Activated CD4-positive, alpha-beta memory T cell treated with anti-CD3 and anti-CD28 coated beads for 36 hours (primary cell): ENCODE measurements at regions not wholly inside any gene's neighbourhood (a gene's known extent, or its start where the extent isn't known, plus 50 kb on each side); places are given as distances from the start of the nearest gene placed in this dataset.

ENCODE experiments used
- CTCF ChIA-PET: fragments of 350-600 bp; sonication (Branson Sonifier 250); formaldehyde crosslinking; loops from one replicate; lab custom pipeline; 2021; ENCODE audit warnings: antibody characterized with exemption, inconsistent platforms; lab: Charles Lee
- POLR2A ChIA-PET: fragments of 350-600 bp; sonication (Branson Sonifier 250); formaldehyde crosslinking; loops from one replicate; lab custom pipeline; 2021; ENCODE audit warnings: antibody characterized with exemption; lab: Charles Lee
- DNase-seq: peaks from one replicate; pipeline ENCODE4 v3.0.0-alpha.2; 2020
- H3K27ac Mint-ChIP-seq: one replicate; pipeline ENCODE4 v1.8.0; 2021; ENCODE audit warnings: mixed read lengths
- H3K27me3 Mint-ChIP-seq: one replicate; pipeline ENCODE4 v1.8.0; 2021; ENCODE audit warnings: mixed read lengths
- H3K36me3 Mint-ChIP-seq: one replicate; pipeline ENCODE4 v1.8.0; 2021; ENCODE audit warnings: mixed read lengths
- H3K4me1 Mint-ChIP-seq: one replicate; pipeline ENCODE4 v1.8.0; 2021; ENCODE audit warnings: low read depth, mixed read lengths
- H3K4me3 Mint-ChIP-seq: one replicate; pipeline ENCODE4 v1.8.0; 2021; ENCODE audit warnings: mild to moderate bottlenecking, mixed read lengths
- H3K9me3 Mint-ChIP-seq: one replicate; pipeline ENCODE4 v1.8.0; 2021; ENCODE audit warnings: mixed read lengths
- intact Hi-C: fragments of 100-400 bp; cut with micrococcal nuclease; formaldehyde crosslinking; loops from one replicate; pipeline ENCODE4 v1.15.1; 2023

- DNase-seq, result no peak
- H3K27me3 Mint-ChIP-seq, result no peaks in the 10 kb centered on the region
- ChIA-PET POLR2A (no interaction called here), CTCF (interaction anchor here (0.8 to 1.1 kb wide), 2 partner anchors 35 to 300 kb away, joined by 3 read pairs; no protein-coding TSS in a partner anchor)
- H3K36me3 Mint-ChIP-seq, result no peaks in the 10 kb centered on the region
- no peaks in the 10 kb centered on the region for H3K9me3 Mint-ChIP-seq
- no peak overlapping the region for H3K4me3 Mint-ChIP-seq
- no peak overlapping the region for H3K27ac Mint-ChIP-seq
- intact Hi-C loops, result no loop called here
- no peaks in the 10 kb centered on the region for H3K4me1 Mint-ChIP-seq
These were observed 478.4 kb downstream of the KDM4C start for GRCh38 chr9:7236186-7236585.

DNA sequence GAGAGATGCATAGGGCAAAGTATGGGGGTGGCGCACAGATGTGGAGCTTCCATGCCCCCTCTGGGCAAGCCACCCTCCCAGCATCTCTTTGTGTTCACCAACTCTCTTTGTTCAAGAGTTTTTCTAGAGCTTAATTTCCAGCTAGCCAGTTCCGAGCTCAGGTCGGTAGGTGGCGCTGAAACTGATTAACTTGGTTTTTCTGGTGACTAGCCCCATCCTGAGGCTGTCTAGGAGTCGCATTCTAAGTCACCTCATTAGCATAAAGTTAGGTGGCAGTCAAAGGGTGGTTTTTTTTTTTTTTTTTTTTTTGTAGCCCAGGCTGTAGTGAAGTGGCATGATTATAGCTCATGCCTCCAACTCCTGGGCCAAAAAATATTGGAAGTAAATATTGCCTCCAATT lies 476.4 kb downstream of the KDM4C start:
- H3K27ac Mint-ChIP-seq, result no peak overlapping the region
- DNase-seq, result peak; percentile 66
- no peaks in the 10 kb centered on the region for H3K36me3 Mint-ChIP-seq
- ChIA-PET POLR2A (no interaction called here), CTCF (interaction anchor here (0.6 to 1.8 kb wide), 11 partner anchors 9 to 1255 kb away, joined by 3 to 8 read pairs (median 4); no protein-coding TSS in a partner anchor)
- peaks cover 4% of the 10 kb centered on the region for H3K27me3 Mint-ChIP-seq
- H3K4me3 Mint-ChIP-seq, result no peak overlapping the region
- intact Hi-C loops, result no loop called here
- H3K4me1 Mint-ChIP-seq, result no peaks in the 10 kb centered on the region
- H3K9me3 Mint-ChIP-seq, result no peaks in the 10 kb centered on the region

DNA sequence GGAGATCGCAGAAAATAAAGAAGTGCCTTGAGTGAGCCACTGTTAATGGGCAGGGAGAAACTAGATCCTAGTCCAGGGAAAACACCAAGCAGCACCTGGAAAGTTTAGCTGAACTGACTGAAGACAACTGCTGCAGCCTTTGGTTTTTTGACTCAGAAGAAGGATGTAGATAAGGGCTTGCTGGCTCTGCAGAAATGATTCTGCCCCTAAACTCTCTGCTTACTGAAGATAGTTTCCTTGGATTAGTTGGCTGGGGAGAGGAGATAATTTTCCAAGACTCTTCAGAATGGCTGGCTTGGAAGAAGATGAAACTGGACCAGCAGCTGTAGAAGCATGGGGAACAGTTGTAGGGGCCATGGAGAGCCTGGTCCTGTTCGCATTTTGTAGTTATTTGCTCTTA lies 471.8 kb downstream of the KDM4C start:
- Mint-ChIP-seq H3K27ac (no peak overlapping the region), H3K36me3 (no peaks in the 10 kb centered on the region), H3K9me3 (no peaks in the 10 kb centered on the region), H3K4me1 (no peaks in the 10 kb centered on the region), H3K4me3 (no peak overlapping the region), H3K27me3 (peaks cover 4% of the 10 kb centered on the region)
- intact Hi-C loops, result no loop called here
- no peak for DNase-seq
- ChIA-PET CTCF (no interaction called here), POLR2A (no interaction called here)

GRCh38 chr9:7228726-7229125 lies 471.0 kb downstream of the KDM4C start:
- DNase-seq, result no peak
- H3K9me3 Mint-ChIP-seq, result no peaks in the 10 kb centered on the region
- H3K4me1 Mint-ChIP-seq, result no peaks in the 10 kb centered on the region
- H3K27ac Mint-ChIP-seq, result no peak overlapping the region
- intact Hi-C loops, result no loop called here
- ChIA-PET POLR2A (no interaction called here), CTCF (no interaction called here)
- H3K36me3 Mint-ChIP-seq, result no peaks in the 10 kb centered on the region
- peaks cover 4% of the 10 kb centered on the region for H3K27me3 Mint-ChIP-seq
- no peak overlapping the region for H3K4me3 Mint-ChIP-seq

- Mint-ChIP-seq H3K4me3 (no peak overlapping the region), H3K9me3 (no peaks in the 10 kb centered on the region), H3K36me3 (no peaks in the 10 kb centered on the region), H3K4me1 (no peaks in the 10 kb centered on the region), H3K27me3 (peaks cover 4% of the 10 kb centered on the region), H3K27ac (no peak overlapping the region)
- intact Hi-C loops, result no loop called here
- DNase-seq, result no peak
- POLR2A ChIA-PET, result no interaction called here
- CTCF ChIA-PET, result no interaction called here
These were observed 470.2 kb downstream of the KDM4C start for GRCh38 chr9:7227951-7228350.

DNA sequence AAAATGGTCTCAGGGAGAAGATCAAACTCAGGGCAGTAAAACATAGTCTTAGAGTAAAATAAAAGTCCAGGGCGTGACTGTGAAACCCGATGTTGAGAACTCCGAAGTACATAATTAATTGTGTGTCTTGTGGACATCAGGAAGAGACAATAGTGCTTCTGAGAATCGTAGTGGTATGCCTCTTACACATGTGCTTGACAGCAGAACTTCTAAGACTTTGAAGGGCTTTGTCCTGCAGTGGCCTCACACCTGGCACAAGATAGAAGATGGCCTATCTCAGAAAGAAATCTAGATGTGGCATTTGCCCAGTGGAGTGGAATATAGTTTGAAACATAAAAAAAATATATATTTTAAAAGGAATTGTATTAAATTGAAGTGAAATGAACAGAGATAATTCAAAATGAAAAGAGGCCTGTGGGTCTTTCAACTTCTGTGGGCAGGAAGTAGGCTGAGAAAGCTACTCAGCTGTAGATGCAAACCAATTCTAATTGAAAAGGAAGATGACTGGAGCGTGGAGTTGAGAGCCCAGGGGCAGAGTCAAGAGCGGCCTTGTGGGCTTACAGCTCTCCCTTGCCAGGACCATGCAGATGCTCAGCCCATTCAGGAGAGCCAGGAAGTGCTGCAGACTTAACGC lies 468.4 kb downstream of the KDM4C start:
- H3K4me1 Mint-ChIP-seq, result no peaks in the 10 kb centered on the region
- CTCF ChIA-PET, result no interaction called here
- H3K27ac Mint-ChIP-seq, result no peak overlapping the region
- no peak for DNase-seq
- peaks cover 10% of the 10 kb centered on the region for H3K9me3 Mint-ChIP-seq
- intact Hi-C loops, result no loop called here
- POLR2A ChIA-PET, result no interaction called here
- no peak overlapping the region for H3K4me3 Mint-ChIP-seq
- no peaks in the 10 kb centered on the region for H3K36me3 Mint-ChIP-seq
- peaks cover 4% of the 10 kb centered on the region for H3K27me3 Mint-ChIP-seq
